H9 (cell line): ENCODE measurements at regions not wholly inside any gene's neighbourhood (a gene's known extent, or its start where the extent isn't known, plus 50 kb on each side); places are given as distances from the start of the nearest gene placed in this dataset.
"Not testable (repeated sequence)": the region's sequence is repeated elsewhere in the genome, so short reads cannot be mapped to it uniquely, and the experiment has no call there.

Source experiments
- DNase-seq: peaks from one replicate; pipeline ENCODE4 v3.0.0-alpha.2; 2017
- H2AFZ ChIP-seq: one replicate; pipeline ENCODE4 v1.6.1; 2013; ENCODE audit warnings: mild to moderate bottlenecking, low read length, control low read depth, moderate library complexity
- H2AK5ac ChIP-seq: 2 replicates; pipeline ENCODE4 v1.6.1; 2013; ENCODE audit warnings: low read length, control low read depth, mixed read lengths; ENCODE audit not compliant: insufficient read length
- H2BK120ac ChIP-seq: one replicate; pipeline ENCODE4 v1.6.1; 2013; ENCODE audit warnings: low read depth, mild to moderate bottlenecking, low read length, control low read depth, inconsistent platforms; ENCODE audit not compliant: poor library complexity, severe bottlenecking
- H2BK12ac ChIP-seq: 2 replicates; pipeline ENCODE4 v1.6.1; 2013; ENCODE audit warnings: low read length, control low read depth, mixed read lengths, low read depth; ENCODE audit not compliant: insufficient read length
- H2BK15ac ChIP-seq: 2 replicates; pipeline ENCODE4 v1.6.1; 2013; ENCODE audit warnings: low read depth, low read length, control low read depth
- H2BK20ac ChIP-seq: one replicate; pipeline ENCODE4 v1.6.1; 2013; ENCODE audit warnings: low read depth, mild to moderate bottlenecking, low read length, control low read depth, inconsistent platforms; ENCODE audit not compliant: poor library complexity, severe bottlenecking
- H2BK5ac ChIP-seq: 2 replicates; pipeline ENCODE4 v1.6.1; 2013; ENCODE audit warnings: low read length, control low read depth, mixed read lengths; ENCODE audit not compliant: insufficient read length
- H3K14ac ChIP-seq: 2 replicates; pipeline ENCODE4 v1.6.1; 2013; ENCODE audit warnings: low read length, control low read depth; ENCODE audit not compliant: insufficient read depth
- H3K18ac ChIP-seq: 2 replicates; pipeline ENCODE4 v1.6.1; 2013; ENCODE audit warnings: low read depth, mild to moderate bottlenecking, mixed read lengths, low read length, control low read depth; ENCODE audit not compliant: insufficient read length
- H3K23ac ChIP-seq: 2 replicates; pipeline ENCODE4 v1.6.1; 2013; ENCODE audit warnings: low read length, control low read depth, mixed read lengths, low read depth; ENCODE audit not compliant: insufficient read length
- H3K23me2 ChIP-seq: 2 replicates; pipeline ENCODE4 v1.6.1; 2013; ENCODE audit warnings: low read depth, mild to moderate bottlenecking, mixed read lengths, low read length, control low read depth; ENCODE audit not compliant: insufficient read length, poor library complexity, severe bottlenecking
- H3K27ac ChIP-seq: 2 replicates; pipeline ENCODE4 v1.5.1; 2013; ENCODE audit warnings: low read length, control low read depth, mixed read lengths, low read depth; ENCODE audit not compliant: insufficient read length
- H3K27me3 ChIP-seq: 2 replicates; pipeline ENCODE4 v1.6.1; 2013; ENCODE audit warnings: low read length, control low read depth, inconsistent platforms; ENCODE audit not compliant: insufficient read depth
- H3K4ac ChIP-seq: 2 replicates; pipeline ENCODE4 v1.6.1; 2013; ENCODE audit warnings: low read depth, mild to moderate bottlenecking, control low read depth, inconsistent platforms, low read length, moderate library complexity
- H3K4me1 ChIP-seq: 2 replicates; pipeline ENCODE4 v1.6.1; 2013; ENCODE audit warnings: low read length, control low read depth, inconsistent platforms; ENCODE audit not compliant: insufficient read depth
- H3K4me2 ChIP-seq: 2 replicates; pipeline ENCODE4 v1.6.1; 2013; ENCODE audit warnings: low read length, control low read depth, mixed read lengths; ENCODE audit not compliant: insufficient read length, insufficient read depth
- H3K56ac ChIP-seq: 2 replicates; pipeline ENCODE4 v1.6.1; 2013; ENCODE audit warnings: low read depth, mild to moderate bottlenecking, mixed read lengths, low read length, control low read depth; ENCODE audit not compliant: insufficient read length
- H3K79me1 ChIP-seq: 2 replicates; pipeline ENCODE4 v1.6.1; 2013; ENCODE audit warnings: low read depth, mild to moderate bottlenecking, moderate library complexity, low read length, control low read depth, inconsistent platforms; ENCODE audit not compliant: insufficient read depth, poor library complexity, severe bottlenecking
- H3K79me2 ChIP-seq: 2 replicates; pipeline ENCODE4 v1.6.1; 2013; ENCODE audit warnings: low read length, control low read depth, inconsistent platforms; ENCODE audit not compliant: insufficient read depth
- H3K9ac ChIP-seq: 2 replicates; pipeline ENCODE4 v1.6.1; 2013; ENCODE audit warnings: low read length, control low read depth, mixed read lengths; ENCODE audit not compliant: insufficient read length; ENCODE audit errors: extremely low read depth
- H3K9me3 ChIP-seq: one replicate; pipeline ENCODE4 v1.6.1; 2013; ENCODE audit warnings: low read depth, low read length, inconsistent platforms; ENCODE audit not compliant: control insufficient read depth
- H3T11ph ChIP-seq: one replicate; pipeline ENCODE4 v1.6.1; 2013; ENCODE audit warnings: mild to moderate bottlenecking, low read length, control low read depth, inconsistent platforms
- H4K20me1 ChIP-seq: one replicate; pipeline ENCODE4 v1.6.1; 2013; ENCODE audit not compliant: control insufficient read depth, insufficient read length, insufficient read depth
- H4K5ac ChIP-seq: 2 replicates; pipeline ENCODE4 v1.6.1; 2013; ENCODE audit warnings: low read depth, mild to moderate bottlenecking, mixed read lengths, low read length, control low read depth; ENCODE audit not compliant: insufficient read length
- H4K8ac ChIP-seq: replicated peaks from 2 replicates; pipeline ENCODE4 v1.6.1; 2013; ENCODE audit warnings: low read length, control low read depth, mixed read lengths, low read depth; ENCODE audit not compliant: insufficient read length
- H4K91ac ChIP-seq: 2 replicates; pipeline ENCODE4 v1.6.1; 2013; ENCODE audit warnings: low read depth, mild to moderate bottlenecking, moderate library complexity, mixed read lengths, low read length, control low read depth; ENCODE audit not compliant: insufficient read length
- H3K27ac Mint-ChIP-seq, 3 experiments: 2 replicates in 2 of 3; 3 replicates in 1 of 3; pipeline ENCODE4 v1.8.0; 2020 to 2021; ENCODE audit warnings: mixed read lengths in 3 of 3, mild to moderate bottlenecking in 1 of 3, moderate library complexity in 1 of 3
- H3K27me3 Mint-ChIP-seq: 2 replicates; pipeline ENCODE4 v1.8.0; 2021; ENCODE audit warnings: low read depth, mild to moderate bottlenecking, moderate library complexity, mixed read lengths
- H3K36me3 Mint-ChIP-seq, 3 experiments: 2 replicates in 2 of 3; 3 replicates in 1 of 3; pipeline ENCODE4 v1.8.0; 2020 to 2021; ENCODE audit warnings: low read depth in 3 of 3, mixed read lengths in 3 of 3; ENCODE audit not compliant: insufficient read depth in 1 of 3
- H3K4me1 Mint-ChIP-seq, 2 experiments: 2 replicates each; pipeline ENCODE4 v1.8.0; 2020; ENCODE audit warnings: mixed read lengths in 2 of 2
- H3K4me3 Mint-ChIP-seq, 2 experiments: 2 replicates in 1 of 2; 3 replicates in 1 of 2; pipeline ENCODE4 v1.8.0; 2020 to 2021; ENCODE audit warnings: mild to moderate bottlenecking in 2 of 2, mixed read lengths in 2 of 2, moderate library complexity in 1 of 2
- H3K9me3 Mint-ChIP-seq, 2 experiments: 2 replicates in 1 of 2; 3 replicates in 1 of 2; pipeline ENCODE4 v1.8.0; 2020; ENCODE audit warnings: mild to moderate bottlenecking in 2 of 2, mixed read lengths in 2 of 2, moderate library complexity in 1 of 2
- WGBS: extraction: QIAGEN DNeasy Blood & Tissue Kit; methylation state at CpG from one replicate; pipeline ENCODE4 v1.1.7; 2013; ENCODE audit warnings: missing lambda C conversion rate, low lambda C conversion rate, mixed read lengths; ENCODE audit not compliant: insufficient read length; ENCODE audit errors: extremely low coverage; 5-methylcytosine and 5-hydroxymethylcytosine counted together

DNA sequence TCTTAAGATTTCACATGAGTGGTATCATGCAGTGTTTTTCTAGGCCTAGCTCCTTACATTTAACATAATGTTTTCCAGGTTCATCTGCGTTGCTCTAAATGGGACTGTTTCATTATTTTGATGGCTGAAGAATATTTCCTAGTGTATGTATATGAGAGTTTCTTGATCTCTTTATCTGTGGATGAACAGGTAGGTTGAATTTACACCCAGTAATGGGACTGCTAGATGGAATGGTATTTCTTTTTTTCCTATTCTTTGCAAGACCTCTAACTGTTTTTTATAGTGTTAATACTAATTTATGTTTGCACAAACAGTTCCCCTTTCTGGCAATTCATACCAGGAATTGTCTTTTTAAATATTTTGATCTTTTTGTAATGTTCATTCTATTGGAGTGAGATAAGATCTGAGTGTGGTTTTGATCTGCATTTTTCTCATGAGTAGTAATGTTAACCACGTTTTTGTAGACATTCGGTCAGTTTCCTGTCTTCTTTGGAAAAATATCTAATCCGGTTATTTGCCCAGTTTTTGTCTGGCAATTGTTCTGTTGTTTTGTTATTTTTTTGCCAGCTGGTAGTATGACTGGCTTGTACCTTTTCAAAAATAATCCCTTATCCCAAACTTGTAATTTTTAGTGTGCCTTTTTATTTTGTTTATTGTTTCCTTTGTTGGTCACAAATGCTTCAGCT lies 157.1 kb downstream of the CCDC74A start:
- not testable (repeated sequence) for H2BK5ac ChIP-seq, H4K20me1 ChIP-seq, H2BK15ac ChIP-seq, H3K79me2 ChIP-seq, H3K23ac ChIP-seq, H3T11ph ChIP-seq, H3K4me2 ChIP-seq, H2BK20ac ChIP-seq, H3K27me3 ChIP-seq, H2AFZ ChIP-seq, H3K4ac ChIP-seq, H3K27ac ChIP-seq, H4K8ac ChIP-seq, H4K91ac ChIP-seq, H3K23me2 ChIP-seq, H2AK5ac ChIP-seq, H3K18ac ChIP-seq, H3K56ac ChIP-seq, H2BK12ac ChIP-seq, H3K4me1 ChIP-seq, DNase-seq, H3K9me3 Mint-ChIP-seq, H3K9me3 ChIP-seq, H3K79me1 ChIP-seq, H3K14ac ChIP-seq, H3K4me3 Mint-ChIP-seq, H2BK120ac ChIP-seq, H4K5ac ChIP-seq, H3K9ac ChIP-seq, H3K27ac Mint-ChIP-seq
- Mint-ChIP-seq H3K27me3 (peaks cover 10% of the 10 kb centered on the region), H3K4me1 (peaks cover 8 to 11% of the 10 kb centered on the region in 2 experiments), H3K36me3 (peaks cover 31 to 41% (median 34%) of the 10 kb centered on the region in 3 experiments)
- no CpG with 5 or more reads among the region's 4 CpGs for WGBS

DNA sequence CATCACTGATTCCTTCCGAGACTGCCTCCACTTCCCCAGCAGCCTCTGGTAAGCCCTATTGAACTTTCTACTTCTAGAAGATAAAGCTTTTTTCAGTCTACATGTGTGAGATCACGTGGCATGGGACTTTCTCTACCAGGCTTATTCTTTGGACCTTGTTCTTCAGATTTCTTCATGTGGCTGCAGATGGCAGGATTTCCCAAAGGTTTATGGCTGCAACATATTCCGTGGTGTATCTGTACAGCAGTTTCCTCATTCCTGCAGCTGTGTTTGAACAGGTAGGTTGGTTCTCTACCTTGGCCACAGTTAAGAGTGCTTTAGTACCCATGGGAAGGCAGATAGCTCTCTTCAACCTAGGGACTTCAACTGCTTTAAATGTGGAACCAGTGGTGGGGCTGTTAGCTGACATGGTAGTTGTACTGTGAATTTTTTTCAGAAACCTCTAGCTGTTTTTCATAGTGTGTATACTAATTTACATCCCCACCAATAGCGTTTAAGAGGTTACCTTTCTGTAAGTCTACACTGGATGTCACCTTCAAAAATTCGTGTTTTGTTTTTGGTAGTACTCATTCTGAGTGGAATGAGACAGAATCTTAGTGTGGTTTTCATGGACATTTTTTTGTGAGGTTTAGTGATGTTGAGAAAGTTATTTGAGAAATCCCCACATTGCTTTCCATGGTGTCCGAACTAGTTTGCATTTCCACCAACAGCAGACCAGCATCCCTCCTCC lies 158.6 kb downstream of the CCDC74A start:
- not testable (repeated sequence) for H2BK120ac ChIP-seq, H2BK5ac ChIP-seq, H3K79me1 ChIP-seq, H3K27ac ChIP-seq, H3K27ac Mint-ChIP-seq, H4K91ac ChIP-seq, H2BK15ac ChIP-seq, H4K8ac ChIP-seq, H3K4ac ChIP-seq, H3K4me3 Mint-ChIP-seq, DNase-seq, H2AFZ ChIP-seq, H4K20me1 ChIP-seq, H3K27me3 ChIP-seq, H3K18ac ChIP-seq, H3K23ac ChIP-seq, H2AK5ac ChIP-seq, H3K27me3 Mint-ChIP-seq, H3K4me2 ChIP-seq, H3K23me2 ChIP-seq, H2BK20ac ChIP-seq, H3T11ph ChIP-seq, H4K5ac ChIP-seq, H2BK12ac ChIP-seq, H3K9ac ChIP-seq, H3K79me2 ChIP-seq, H3K56ac ChIP-seq, H3K14ac ChIP-seq, H3K9me3 ChIP-seq, H3K4me1 ChIP-seq
- peaks cover 8 to 11% of the 10 kb centered on the region in 2 experiments for H3K4me1 Mint-ChIP-seq
- peaks cover 46 to 57% (median 49%) of the 10 kb centered on the region in 3 experiments for H3K36me3 Mint-ChIP-seq
- peaks cover 19% of the 10 kb centered on the region in 2 experiments for H3K9me3 Mint-ChIP-seq
- WGBS: no CpG with 5 or more reads among the region's 6 CpGs
